Caco-2 (cell line): ENCODE measurements at regions not wholly inside any gene's neighbourhood (a gene's known extent, or its start where the extent isn't known, plus 50 kb on each side); places are given as distances from the start of the nearest gene placed in this dataset.

Experiments used
- BruUV-seq: library from RNA; stranded (reverse); fragments of 400-500 nt; replicated peaks from 2 replicates; lab custom pipeline; 2021; lab: Mats Ljungman, UMichigan
- CTCF ChIA-PET: fragments of 300-600 bp; sonication (Branson Sonifier 250); formaldehyde crosslinking; loops from one replicate; lab custom pipeline; 2022; ENCODE audit warnings: antibody characterized with exemption; lab: Charles Lee
- POLR2A ChIA-PET: fragments of 300-600 bp; sonication (Branson Sonifier 250); formaldehyde crosslinking; loops from one replicate; lab custom pipeline; 2022; ENCODE audit warnings: antibody characterized with exemption; lab: Charles Lee
- DNase-seq, 2 experiments: peaks; one replicate each; pipeline versions ENCODE4 v3.0.0 to v3.0.0-alpha.2; 2020 to 2022
- H3K27me3 ChIP-seq: replicated peaks from 2 replicates; pipeline ENCODE4 v1.6.0; 2011; ENCODE audit warnings: low read length; ENCODE audit not compliant: control insufficient read depth, insufficient read depth
- H3K36me3 ChIP-seq: 2 replicates; pipeline ENCODE4 v1.5.1; 2011; ENCODE audit warnings: low read length; ENCODE audit not compliant: control insufficient read depth, insufficient read depth
- H3K4me1 ChIP-seq: fragments of 250-450 bp; sonication (Bioruptor Pico); 2 replicates; pipeline ENCODE4 v1.5.1; 2020; ENCODE audit warnings: mild to moderate bottlenecking
- H3K4me3 ChIP-seq: 2 replicates; pipeline ENCODE4 v1.5.1; 2011; ENCODE audit warnings: low read depth, mild to moderate bottlenecking, control low read depth, low read length
- H3K9me3 ChIP-seq: fragments of 250-450 bp; sonication (Bioruptor Pico); 2 replicates; pipeline ENCODE4 v1.5.1; 2020; ENCODE audit warnings: mild to moderate bottlenecking, moderate library complexity
- H3K27ac Mint-ChIP-seq: one replicate; pipeline ENCODE4 v1.8.0; 2022; ENCODE audit warnings: mixed read lengths; ENCODE audit not compliant: unreplicated experiment
- H3K27me3 Mint-ChIP-seq: one replicate; pipeline ENCODE4 v1.8.0; 2022; ENCODE audit warnings: mixed read lengths; ENCODE audit not compliant: insufficient read depth, unreplicated experiment
- H3K36me3 Mint-ChIP-seq: one replicate; pipeline ENCODE4 v1.8.0; 2022; ENCODE audit warnings: mild to moderate bottlenecking, mixed read lengths; ENCODE audit not compliant: insufficient read depth, unreplicated experiment
- H3K4me1 Mint-ChIP-seq: one replicate; pipeline ENCODE4 v1.8.0; 2022; ENCODE audit warnings: low read depth, mixed read lengths; ENCODE audit not compliant: unreplicated experiment
- H3K4me3 Mint-ChIP-seq: one replicate; pipeline ENCODE4 v1.8.0; 2022; ENCODE audit warnings: mild to moderate bottlenecking, moderate library complexity, mixed read lengths; ENCODE audit not compliant: unreplicated experiment
- H3K9me3 Mint-ChIP-seq: one replicate; pipeline ENCODE4 v1.8.0; 2022; ENCODE audit warnings: mixed read lengths; ENCODE audit not compliant: unreplicated experiment
- CTCF ChIP-seq, 2 experiments: fragments of 200-600 bp in 1 of 2; IDR thresholded peaks; 1 replicate in 1 of 2; 2 replicates in 1 of 2; pipeline versions ENCODE4 v1.5.1 to v1.8.0; 2011 to 2022; ENCODE audit warnings: antibody characterized with exemption in 1 of 2, control low read depth in 1 of 2, inconsistent platforms in 1 of 2, low read depth in 1 of 2, low read length in 1 of 2, mild to moderate bottlenecking in 1 of 2, moderate library complexity in 1 of 2; ENCODE audit not compliant: insufficient read depth in 1 of 2, severe bottlenecking in 1 of 2, unreplicated experiment in 1 of 2
- intact Hi-C: fragments of 100-400 bp; cut with micrococcal nuclease; formaldehyde crosslinking; loops from one replicate; pipeline ENCODE4 v1.10.0; 2022; ENCODE audit not compliant: unreplicated experiment

- CTCF ChIA-PET: no interaction called here
These were observed 547.5 kb downstream of the COL12A1 start for GRCh38 chr6:74658391-74658790.

GRCh38 chr6:74657931-74658330 lies 547.9 kb downstream of the COL12A1 start:
- intact Hi-C loops: no loop called here
- Mint-ChIP-seq H3K36me3 (no peaks in the 10 kb centered on the region), H3K4me1 (no peaks in the 10 kb centered on the region), H3K27me3 (no peaks in the 10 kb centered on the region), H3K9me3 (no peaks in the 10 kb centered on the region), H3K4me3 (no peak overlapping the region), H3K27ac (no peak overlapping the region)
- TF ChIP-seq CTCF (IDR thresholded peaks at IDR 0.05; ENCODE audit: insufficient read depth in 1 of 2, low read depth in 1 of 2, low read length in 1 of 2, severe bottlenecking in 1 of 2, unreplicated experiment in 1 of 2): no peak
- Histone ChIP-seq H3K27me3 (no peaks in the 10 kb centered on the region), H3K4me3 (no peak overlapping the region), H3K4me1 (no peaks in the 10 kb centered on the region), H3K9me3 (no peaks in the 10 kb centered on the region), H3K36me3 (no peaks in the 10 kb centered on the region)
- POLR2A ChIA-PET: no interaction called here
- CTCF ChIA-PET: no interaction called here
- DNase-seq: no peak
- no TSS peak for BruUV-seq

More at GRCh38 chr6:74658391-74658790, 547.5 kb downstream of the COL12A1 start:
- no peaks in the 10 kb centered on the region for H3K4me1 Mint-ChIP-seq
- no peak overlapping the region for H3K4me3 ChIP-seq
- intact Hi-C loops: no loop called here
- H3K4me3 Mint-ChIP-seq: no peak overlapping the region
- no peaks in the 10 kb centered on the region for H3K4me1 ChIP-seq
- H3K9me3 Mint-ChIP-seq: no peaks in the 10 kb centered on the region
- no peaks in the 10 kb centered on the region for H3K27me3 Mint-ChIP-seq
- TF ChIP-seq CTCF (IDR thresholded peaks at IDR 0.05; ENCODE audit: insufficient read depth in 1 of 2, low read depth in 1 of 2, low read length in 1 of 2, severe bottlenecking in 1 of 2, unreplicated experiment in 1 of 2): no peak
- no peak for DNase-seq
- no peaks in the 10 kb centered on the region for H3K9me3 ChIP-seq
- no peaks in the 10 kb centered on the region for H3K36me3 ChIP-seq
- no peaks in the 10 kb centered on the region for H3K36me3 Mint-ChIP-seq
- BruUV-seq: no TSS peak
- POLR2A ChIA-PET: no interaction called here
- H3K27ac Mint-ChIP-seq: no peak overlapping the region
- no peaks in the 10 kb centered on the region for H3K27me3 ChIP-seq

- CTCF ChIA-PET: no interaction called here
- H3K27me3 Mint-ChIP-seq: no peaks in the 10 kb centered on the region
These were observed 548.8 kb downstream of the COL12A1 start for GRCh38 chr6:74657011-74657410.

More at GRCh38 chr6:74657011-74657410, 548.8 kb downstream of the COL12A1 start:
- intact Hi-C loops: no loop called here
- no peaks in the 10 kb centered on the region for H3K27me3 ChIP-seq
- no peak overlapping the region for H3K27ac Mint-ChIP-seq
- no peaks in the 10 kb centered on the region for H3K9me3 ChIP-seq
- POLR2A ChIA-PET: no interaction called here
- BruUV-seq: no TSS peak
- H3K4me1 Mint-ChIP-seq: no peaks in the 10 kb centered on the region
- no peaks in the 10 kb centered on the region for H3K36me3 ChIP-seq
- H3K4me1 ChIP-seq: no peaks in the 10 kb centered on the region
- H3K4me3 Mint-ChIP-seq: no peak overlapping the region
- no peak overlapping the region for H3K4me3 ChIP-seq
- no peak for DNase-seq
- no peaks in the 10 kb centered on the region for H3K9me3 Mint-ChIP-seq
- H3K36me3 Mint-ChIP-seq: no peaks in the 10 kb centered on the region
- TF ChIP-seq CTCF (IDR thresholded peaks at IDR 0.05; ENCODE audit: insufficient read depth in 1 of 2, low read depth in 1 of 2, low read length in 1 of 2, severe bottlenecking in 1 of 2, unreplicated experiment in 1 of 2): no peak
